NCI-H82 treated with DMSO at 0.1 percent for 48 hours (cell line): ENCODE measurements at regions not wholly inside any gene's neighbourhood (a gene's known extent, or its start where the extent isn't known, plus 50 kb on each side); places are given as distances from the start of the nearest gene placed in this dataset.

Source experiments
- DNase-seq: peaks from one replicate; lab custom pipeline; 2025; ENCODE audit not compliant: unreplicated experiment; lab: John Stamatoyannopoulos, UW

- DNase-seq: no peak
Measured at GRCh38 chr1:239870194-239870593, 221.5 kb upstream of the FMN2 start.

DNA sequence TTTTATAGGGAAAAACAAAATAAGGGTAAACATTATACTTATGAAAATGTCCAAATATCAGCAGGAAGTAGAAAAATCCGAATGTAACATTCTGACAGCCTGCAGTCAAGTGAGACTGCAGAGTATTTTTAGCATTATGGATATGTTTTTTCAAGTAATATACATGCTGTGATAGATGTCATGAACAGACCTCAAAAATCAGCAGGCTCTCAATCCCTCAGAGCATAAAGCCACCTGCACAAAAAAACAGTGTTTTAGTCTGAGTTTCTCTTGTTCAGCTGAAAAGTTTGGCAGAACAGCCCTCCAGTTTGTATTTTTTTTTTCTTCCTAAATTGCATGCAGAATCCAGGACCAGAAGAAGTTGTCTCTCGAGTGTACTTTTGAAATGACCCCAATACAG lies 219.1 kb upstream of the FMN2 start:
- DNase-seq: no peak

DNA sequence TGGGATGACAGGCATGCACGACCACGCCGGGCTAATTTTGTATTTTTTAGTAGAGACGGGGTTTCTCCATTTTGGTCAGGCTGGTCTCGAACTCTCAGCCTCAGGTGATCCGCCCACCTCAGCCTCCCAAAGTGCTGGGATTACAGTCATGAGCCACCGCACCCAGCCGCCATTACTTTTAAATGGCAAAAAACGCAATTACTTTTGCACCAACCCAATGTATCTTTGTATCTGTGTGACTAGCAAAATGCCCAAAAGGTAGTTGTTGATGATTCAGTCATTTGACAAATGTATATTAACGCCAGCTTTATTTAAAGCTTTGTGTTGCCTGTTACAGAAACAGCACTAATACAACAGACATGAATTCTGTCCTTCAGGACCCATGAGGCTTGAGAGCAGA lies 216.9 kb upstream of the FMN2 start:
- DNase-seq: no peak

DNA sequence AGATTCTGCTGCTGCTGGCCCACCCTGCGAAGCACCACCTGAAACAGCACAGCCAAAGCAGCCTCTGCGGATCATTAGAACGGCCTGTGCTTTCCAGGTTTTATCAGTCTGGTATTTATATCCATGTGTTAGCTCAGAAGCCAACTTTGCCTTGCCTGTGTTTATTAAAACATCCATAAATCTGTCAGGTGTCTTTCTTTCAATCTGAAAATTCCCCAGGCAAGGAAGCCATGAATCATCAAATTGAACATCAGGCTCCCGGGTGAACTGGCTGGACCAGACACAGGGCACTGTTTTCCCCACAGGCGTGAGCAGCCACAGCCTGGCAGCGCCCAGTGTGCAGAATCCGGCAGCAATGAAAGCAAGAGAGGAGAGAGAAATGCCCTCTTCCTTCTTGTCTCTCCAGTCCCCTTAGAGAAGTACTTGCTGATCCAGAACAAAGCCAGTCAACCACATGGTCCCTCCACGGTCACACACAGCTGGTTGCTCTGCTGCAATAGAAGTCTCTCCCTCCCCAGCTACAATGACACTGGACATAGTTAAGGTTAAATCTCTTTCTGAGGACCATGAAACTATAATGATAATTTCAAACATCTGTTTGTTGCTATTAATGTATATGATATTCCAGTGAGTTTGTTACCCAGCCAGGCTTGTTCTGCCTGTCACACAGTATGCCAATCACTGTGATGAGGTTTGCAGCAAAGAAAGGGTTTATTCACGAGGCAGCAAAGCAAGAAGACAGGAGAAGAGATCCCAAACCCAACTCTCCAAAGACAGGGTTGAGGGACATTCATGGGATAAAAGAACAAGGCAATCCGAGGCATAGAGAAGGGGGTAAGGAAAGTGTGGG lies 212.1 kb upstream of the FMN2 start:
- no peak for DNase-seq

DNA sequence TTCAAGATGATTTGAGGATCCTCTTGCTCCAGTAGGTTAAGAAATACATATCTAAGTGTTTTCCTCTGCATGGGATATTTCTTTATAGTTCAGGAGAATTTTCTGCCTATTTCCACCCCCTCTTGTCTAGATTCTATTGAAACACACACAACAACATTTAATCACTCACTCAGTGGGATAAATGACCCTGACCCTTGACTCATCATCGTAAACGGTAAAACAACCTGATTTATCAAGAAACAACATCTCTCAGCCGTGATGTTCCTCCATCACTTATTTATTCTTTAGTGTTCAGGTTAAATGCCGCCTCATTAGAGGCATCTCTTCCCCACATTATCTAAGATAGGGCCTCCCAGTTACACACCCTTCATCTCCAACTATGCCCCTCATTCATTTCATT lies 208.7 kb upstream of the FMN2 start:
- DNase-seq: no peak

- no peak for DNase-seq
Measured at GRCh38 chr1:239884796-239885195, 206.9 kb upstream of the FMN2 start.

- no peak for DNase-seq
Measured at GRCh38 chr1:239886266-239886665, 205.4 kb upstream of the FMN2 start.

- DNase-seq: no peak
Measured at GRCh38 chr1:239888639-239889038, 203.0 kb upstream of the FMN2 start.

GRCh38 chr1:239891621-239892358 lies 199.9 kb upstream of the FMN2 start:
- DNase-seq: no peak

- no peak for DNase-seq
Measured at GRCh38 chr1:239892602-239893001, 199.1 kb upstream of the FMN2 start.

DNA sequence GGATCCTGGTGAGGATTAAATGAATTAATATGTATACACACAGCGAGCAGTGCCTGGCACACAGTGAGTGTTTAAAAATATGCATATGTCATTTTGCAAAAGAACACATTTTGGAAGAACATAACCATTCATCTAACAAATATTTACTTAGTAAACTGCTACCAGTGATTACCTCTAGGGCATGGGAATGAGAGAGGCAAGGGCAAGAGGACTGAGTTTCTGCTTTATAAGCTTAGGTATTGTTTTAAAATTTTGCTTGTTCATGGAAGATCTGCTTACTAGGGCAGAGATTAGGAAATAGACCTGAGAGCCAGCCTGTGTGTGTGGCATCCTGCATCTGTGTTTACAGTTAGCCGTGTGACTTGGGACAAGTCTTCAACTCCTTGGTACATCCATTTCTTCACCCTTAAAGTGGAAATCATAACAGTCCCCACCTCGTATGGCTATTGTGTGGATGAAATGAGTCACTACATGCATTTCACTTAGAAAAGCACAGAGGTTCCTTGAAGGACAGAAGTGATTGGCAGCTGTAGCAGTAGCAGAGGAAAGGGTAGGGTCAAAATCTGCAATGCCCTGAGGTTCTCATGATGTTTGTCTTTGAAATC lies 198.5 kb upstream of the FMN2 start:
- DNase-seq: no peak

DNA sequence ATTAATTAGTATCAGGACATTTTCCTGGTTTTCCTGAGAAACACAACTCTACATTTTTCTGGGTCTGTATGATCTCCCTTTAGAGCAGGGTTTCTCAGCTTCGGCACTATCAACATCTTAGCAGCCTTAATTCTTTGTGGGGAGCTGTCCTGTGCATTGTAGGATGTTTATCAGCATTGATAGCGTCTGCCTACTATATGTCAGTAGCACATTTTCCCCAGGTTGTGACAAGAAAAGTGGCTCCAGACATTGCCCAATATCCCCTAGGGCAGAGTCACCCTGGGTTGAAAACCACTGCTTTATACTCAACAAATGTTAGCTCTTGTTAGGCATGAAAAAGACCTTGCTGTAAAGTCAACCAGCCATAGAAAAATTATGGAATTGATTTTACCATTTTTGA lies 195.1 kb upstream of the FMN2 start:
- no peak for DNase-seq

DNA sequence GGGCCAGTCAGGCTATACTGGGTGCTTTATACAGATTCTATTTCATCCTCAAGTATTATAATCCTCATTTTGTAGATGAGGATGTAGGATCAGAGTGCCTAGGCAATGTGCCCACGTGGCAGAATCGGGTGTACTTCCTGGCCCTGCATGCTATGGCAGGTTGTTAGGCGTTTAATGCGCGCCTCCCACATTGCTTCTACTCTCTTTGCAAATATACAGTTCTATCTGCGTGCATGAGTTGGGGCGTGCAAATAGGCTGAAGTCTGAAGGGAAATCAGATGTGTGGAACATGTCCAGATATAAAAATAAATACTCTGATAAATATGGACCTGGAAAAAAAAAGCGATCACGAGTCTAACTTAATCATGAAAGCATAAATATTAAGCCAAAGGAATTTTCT lies 194.7 kb upstream of the FMN2 start:
- DNase-seq: no peak

- DNase-seq: no peak
Measured at GRCh38 chr1:239897458-239897857, 194.2 kb upstream of the FMN2 start.

GRCh38 chr1:239898062-239898730 lies 193.5 kb upstream of the FMN2 start:
- peak; percentile 37 for DNase-seq

GRCh38 chr1:239899747-239900146 lies 191.9 kb upstream of the FMN2 start:
- no peak for DNase-seq

- no peak for DNase-seq
Measured at GRCh38 chr1:239906394-239906793, 185.3 kb upstream of the FMN2 start.

GRCh38 chr1:239909898-239910297 lies 181.8 kb upstream of the FMN2 start:
- no peak for DNase-seq

- DNase-seq: no peak
Measured at GRCh38 chr1:239912471-239912870, 179.2 kb upstream of the FMN2 start.

DNA sequence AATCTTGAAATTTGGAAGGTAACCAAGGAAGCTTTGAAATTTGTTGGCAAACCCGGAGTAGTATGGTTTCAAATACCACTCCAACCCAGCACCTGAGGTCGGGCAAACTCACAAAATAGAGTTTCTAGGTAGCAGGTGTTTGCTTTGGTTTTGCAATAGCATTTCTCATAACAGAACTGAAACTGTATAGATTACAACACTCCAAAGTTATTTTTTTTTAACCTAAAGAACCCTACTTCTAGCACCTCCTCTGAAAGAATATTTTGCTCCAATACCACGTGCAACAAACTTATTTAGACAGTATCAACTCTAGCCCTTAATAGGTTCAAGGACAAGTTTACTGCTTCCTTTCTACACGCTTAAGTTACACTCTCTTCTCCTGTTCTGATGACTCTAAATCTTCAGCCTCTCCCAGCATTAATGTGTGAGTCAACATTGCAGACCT lies 178.5 kb upstream of the FMN2 start:
- no peak for DNase-seq

GRCh38 chr1:239914751-239915231 lies 176.9 kb upstream of the FMN2 start:
- no peak for DNase-seq
